IPS DF 6.9 (cell line): ENCODE measurements at regions not wholly inside any gene's neighbourhood (a gene's known extent, or its start where the extent isn't known, plus 50 kb on each side); places are given as distances from the start of the nearest gene placed in this dataset.

Source experiments
- DNase-seq: peaks from one replicate; pipeline ENCODE4 v3.0.0-alpha.2; 2013; ENCODE audit warnings: low read depth, low spot score
- H3K27ac ChIP-seq: one replicate; pipeline ENCODE4 v1.5.1; 2013; ENCODE audit warnings: low read length, control low read depth
- H3K27me3 ChIP-seq: 2 replicates; pipeline ENCODE4 v1.6.1; 2013; ENCODE audit warnings: mild to moderate bottlenecking, low read length; ENCODE audit not compliant: control insufficient read depth, insufficient read depth
- H3K36me3 ChIP-seq: 2 replicates; pipeline ENCODE4 v1.6.1; 2013; ENCODE audit warnings: low read length; ENCODE audit not compliant: control insufficient read depth, insufficient read depth
- H3K4me1 ChIP-seq: 2 replicates; pipeline ENCODE4 v1.6.1; 2013; ENCODE audit warnings: low read length; ENCODE audit not compliant: control insufficient read depth, insufficient read depth
- H3K4me3 ChIP-seq: 2 replicates; pipeline ENCODE4 v1.5.1; 2013; ENCODE audit warnings: mild to moderate bottlenecking, low read length
- H3K9me3 ChIP-seq: 2 replicates; pipeline ENCODE4 v1.6.1; 2013; ENCODE audit warnings: low read length, inconsistent platforms; ENCODE audit not compliant: control insufficient read depth, insufficient read depth
- whole genome bisulfite sequencing: extraction: QIAGEN DNeasy Blood & Tissue Kit; methylation state at CpG from one replicate; pipeline ENCODE4 v1.1.7; 2013; ENCODE audit warnings: mixed read lengths, missing lambda C conversion rate; ENCODE audit not compliant: insufficient read length, insufficient coverage; 5-methylcytosine and 5-hydroxymethylcytosine counted together

DNA sequence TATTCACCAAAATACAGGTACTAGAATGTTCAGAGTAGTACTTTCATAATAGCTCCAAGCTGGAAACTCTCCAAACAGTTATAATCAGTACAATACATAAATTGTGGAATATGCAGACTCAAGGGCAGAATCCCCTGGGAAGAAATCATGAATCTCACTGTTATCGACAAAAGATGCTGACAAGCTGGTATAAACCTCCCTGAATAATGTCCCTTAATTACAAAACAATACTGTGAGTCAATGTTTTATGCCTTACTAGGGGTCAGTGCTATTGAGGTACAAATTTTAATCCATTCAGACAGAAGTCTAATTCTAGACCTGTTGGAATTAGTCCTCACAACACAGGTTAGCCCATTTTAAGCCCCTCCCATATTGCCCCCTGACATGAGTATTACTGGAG lies 532.3 kb downstream of the DTWD2 start:
- H3K4me1 ChIP-seq: no peaks in the 10 kb centered on the region
- H3K27ac ChIP-seq: no peak overlapping the region
- no peaks in the 10 kb centered on the region for H3K27me3 ChIP-seq
- H3K4me3 ChIP-seq: no peak overlapping the region
- H3K36me3 ChIP-seq: no peaks in the 10 kb centered on the region
- H3K9me3 ChIP-seq: no peaks in the 10 kb centered on the region
- no CpG with 5 or more reads among the region's 1 CpG for WGBS
- DNase-seq: no peak

DNA sequence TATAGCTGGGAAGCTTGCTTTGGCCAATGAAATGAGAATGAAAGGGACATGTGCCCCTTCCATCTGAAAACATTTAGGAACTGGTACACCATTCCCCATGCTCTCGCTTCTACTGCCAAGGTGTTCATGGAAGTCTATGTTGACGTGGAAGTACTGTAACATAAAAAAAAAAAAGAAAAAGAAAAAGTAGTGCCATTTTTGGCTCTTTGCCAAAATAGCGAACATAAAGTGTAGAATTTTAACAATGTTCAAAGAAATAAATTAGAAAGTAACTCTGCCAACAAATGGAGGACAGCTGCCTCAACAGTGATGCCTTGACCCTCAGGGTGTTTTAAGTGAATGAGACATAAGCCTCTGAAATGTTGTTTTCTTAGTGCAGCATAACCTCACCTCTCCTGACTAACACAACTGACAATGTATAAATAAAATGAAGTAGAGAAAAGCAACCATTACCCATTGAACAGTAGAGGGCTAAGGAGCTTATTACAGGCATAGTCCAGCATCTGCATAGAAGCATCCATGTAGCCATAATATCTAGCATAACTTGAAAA lies 536.6 kb downstream of the DTWD2 start:
- no peak for DNase-seq
- no CpG with 5 or more reads among the region's 3 CpGs for WGBS

DNA sequence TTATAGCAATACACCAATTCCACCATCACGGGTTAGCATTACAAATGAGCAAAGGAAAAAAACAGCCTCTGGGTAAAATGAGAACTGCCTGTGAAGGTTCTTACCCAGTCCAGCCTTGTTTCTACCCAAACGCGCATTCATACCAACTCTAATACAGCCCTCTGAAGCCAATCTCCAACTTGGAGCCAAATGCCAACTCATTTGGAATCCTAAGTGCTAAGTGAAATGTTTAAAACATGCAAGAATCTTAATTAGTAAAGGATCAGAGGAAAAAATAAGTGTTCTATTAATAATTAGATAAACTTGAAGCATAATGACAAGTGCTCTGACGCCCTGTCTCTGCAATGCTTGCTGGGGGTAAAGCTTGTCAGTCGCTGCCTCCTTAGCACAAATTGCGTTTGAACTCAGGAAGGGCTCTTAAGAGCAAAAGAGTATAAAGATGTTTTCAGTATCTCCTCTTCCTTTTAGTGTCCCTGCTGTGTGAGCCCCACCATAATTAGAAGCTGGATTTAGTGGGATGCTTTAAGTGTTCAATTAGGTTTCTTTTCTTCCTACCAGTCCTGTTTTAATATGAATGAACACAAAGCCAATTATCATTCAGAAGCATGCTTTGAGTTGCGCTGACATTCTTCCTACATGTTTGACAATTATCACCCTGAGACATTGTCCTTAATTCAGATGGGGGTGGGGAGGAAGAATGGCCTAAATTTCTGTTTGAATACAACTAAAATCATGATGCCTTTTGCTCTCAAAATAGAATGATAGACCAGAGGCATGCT lies 537.6 kb downstream of the DTWD2 start:
- Histone ChIP-seq H3K4me1 (no peaks in the 10 kb centered on the region), H3K9me3 (no peaks in the 10 kb centered on the region), H3K4me3 (no peak overlapping the region), H3K27ac (no peak overlapping the region), H3K27me3 (no peaks in the 10 kb centered on the region), H3K36me3 (no peaks in the 10 kb centered on the region)
- WGBS: no CpG with 5 or more reads among the region's 7 CpGs
- DNase-seq: no peak

More for the DNA sequence above, 536.6 kb downstream of the DTWD2 start:
- Histone ChIP-seq H3K36me3 (no peaks in the 10 kb centered on the region), H3K4me3 (no peak overlapping the region), H3K4me1 (no peaks in the 10 kb centered on the region), H3K27ac (no peak overlapping the region), H3K27me3 (no peaks in the 10 kb centered on the region), H3K9me3 (no peaks in the 10 kb centered on the region)

DNA sequence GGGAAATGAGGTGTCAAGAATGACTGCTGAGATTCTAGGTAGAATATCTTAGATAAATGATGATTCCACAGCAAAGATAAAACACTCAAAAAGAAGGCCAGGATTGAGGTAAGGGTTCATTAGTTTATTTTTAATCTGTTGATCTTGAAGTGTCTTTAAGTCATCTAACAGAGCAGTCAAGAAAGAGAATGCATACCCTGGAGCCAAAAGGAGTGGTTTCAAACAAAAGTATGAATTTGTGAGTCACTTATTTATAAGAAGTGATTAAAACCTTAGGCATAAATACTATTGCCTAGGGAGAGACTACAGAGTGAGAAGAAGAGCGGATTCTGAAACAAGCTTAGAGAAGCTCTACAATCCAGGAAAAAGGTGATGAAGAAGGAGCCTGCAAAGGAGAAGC lies 541.0 kb downstream of the DTWD2 start:
- Histone ChIP-seq H3K36me3 (no peaks in the 10 kb centered on the region), H3K4me3 (no peak overlapping the region), H3K27ac (no peak overlapping the region), H3K4me1 (no peaks in the 10 kb centered on the region), H3K9me3 (no peaks in the 10 kb centered on the region), H3K27me3 (no peaks in the 10 kb centered on the region)
- DNase-seq: no peak
- WGBS: no CpG with 5 or more reads among the region's 1 CpG

DNA sequence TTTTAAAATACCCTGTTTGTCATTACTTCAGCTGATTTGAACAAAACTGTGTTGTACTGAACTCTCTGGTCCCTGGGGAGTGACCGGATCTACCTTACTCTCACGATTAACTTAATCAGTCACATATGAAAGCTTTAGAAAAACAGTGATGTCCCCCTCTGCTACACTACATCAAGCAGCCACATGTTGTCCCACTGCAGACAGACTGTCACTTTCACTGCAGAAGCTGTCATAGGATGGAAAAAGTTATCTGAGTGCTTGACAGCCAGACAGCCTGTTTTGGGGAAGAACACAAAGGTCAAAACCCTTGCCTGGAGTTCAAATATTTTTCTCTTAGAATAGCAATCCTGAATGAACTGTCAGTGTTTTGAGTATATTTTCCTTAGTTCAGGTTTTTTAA lies 546.4 kb downstream of the DTWD2 start:
- no peaks in the 10 kb centered on the region for H3K27me3 ChIP-seq
- H3K36me3 ChIP-seq: no peaks in the 10 kb centered on the region
- no peaks in the 10 kb centered on the region for H3K4me1 ChIP-seq
- WGBS: no CpG with 5 or more reads among the region's 2 CpGs
- no peak overlapping the region for H3K4me3 ChIP-seq
- no peak for DNase-seq
- no peaks in the 10 kb centered on the region for H3K9me3 ChIP-seq
- no peak overlapping the region for H3K27ac ChIP-seq

DNA sequence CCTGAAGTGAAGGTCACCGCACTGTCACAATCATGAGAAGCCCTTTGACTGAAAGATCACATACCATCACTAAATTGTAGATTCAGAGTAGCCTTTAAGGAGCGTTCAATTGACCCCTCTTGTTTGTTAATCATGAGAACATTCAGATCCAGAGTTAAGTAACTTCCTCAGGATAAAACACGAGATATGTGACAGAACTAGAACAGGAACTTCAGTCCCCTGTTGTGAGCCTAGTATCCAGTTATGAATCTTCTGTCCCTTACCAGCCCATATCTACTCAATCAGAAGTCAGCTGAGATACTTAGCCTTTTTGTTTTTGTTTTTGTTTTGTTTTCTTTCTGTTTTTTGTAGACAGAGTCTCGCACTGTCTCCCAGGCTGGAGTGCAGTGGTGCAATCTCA lies 547.3 kb downstream of the DTWD2 start:
- Histone ChIP-seq H3K9me3 (no peaks in the 10 kb centered on the region), H3K27me3 (no peaks in the 10 kb centered on the region), H3K36me3 (no peaks in the 10 kb centered on the region), H3K27ac (no peak overlapping the region), H3K4me3 (no peak overlapping the region), H3K4me1 (no peaks in the 10 kb centered on the region)
- no CpG with 5 or more reads among the region's 4 CpGs for WGBS
- DNase-seq: no peak

DNA sequence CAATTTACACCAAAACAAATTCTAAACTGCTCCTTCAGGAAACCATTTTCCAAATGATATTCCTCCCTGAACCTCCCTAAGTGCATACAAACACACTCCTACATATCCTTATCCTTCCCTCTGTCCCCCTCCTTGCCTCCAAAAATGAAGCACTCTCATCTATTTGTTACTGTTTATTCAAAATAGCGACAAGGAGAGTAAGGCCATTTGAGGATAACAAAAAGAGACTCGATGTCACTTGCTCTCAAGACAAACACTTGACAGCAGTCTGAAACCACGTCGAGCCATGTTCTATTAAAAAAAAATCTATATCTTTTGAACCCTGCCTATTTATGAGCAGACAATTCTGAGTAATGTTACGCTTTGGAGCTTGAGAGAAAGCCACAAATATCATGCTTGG lies 547.9 kb downstream of the DTWD2 start:
- no CpG with 5 or more reads among the region's 5 CpGs for WGBS
- no peaks in the 10 kb centered on the region for H3K27me3 ChIP-seq
- no peak overlapping the region for H3K27ac ChIP-seq
- DNase-seq: no peak
- H3K4me1 ChIP-seq: no peaks in the 10 kb centered on the region
- no peaks in the 10 kb centered on the region for H3K9me3 ChIP-seq
- no peaks in the 10 kb centered on the region for H3K36me3 ChIP-seq
- H3K4me3 ChIP-seq: no peak overlapping the region

DNA sequence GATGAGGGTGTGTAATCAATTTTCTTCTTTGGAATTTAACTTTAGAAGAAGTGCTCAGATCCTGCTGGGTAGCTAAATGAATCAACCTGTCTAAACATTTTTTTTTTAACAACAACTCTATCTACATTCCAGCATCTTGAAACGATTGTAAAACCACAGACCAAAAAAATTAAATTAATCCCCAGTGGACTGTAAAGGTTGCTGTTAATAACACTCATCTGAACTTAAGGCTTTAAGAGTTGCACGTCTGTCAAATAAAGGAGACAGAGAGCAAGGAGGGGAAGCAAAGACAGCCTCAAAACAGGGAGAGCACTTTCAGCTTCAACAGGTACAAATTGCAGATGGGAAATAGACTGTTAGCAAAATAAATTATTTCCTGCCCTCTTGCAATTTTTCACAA lies 548.5 kb downstream of the DTWD2 start:
- Histone ChIP-seq H3K9me3 (no peaks in the 10 kb centered on the region), H3K27ac (no peak overlapping the region), H3K36me3 (no peaks in the 10 kb centered on the region), H3K4me3 (no peak overlapping the region), H3K4me1 (no peaks in the 10 kb centered on the region), H3K27me3 (no peaks in the 10 kb centered on the region)
- 100% methylated on average over 1 of the region's 2 CpGs for WGBS
- no peak for DNase-seq

DNA sequence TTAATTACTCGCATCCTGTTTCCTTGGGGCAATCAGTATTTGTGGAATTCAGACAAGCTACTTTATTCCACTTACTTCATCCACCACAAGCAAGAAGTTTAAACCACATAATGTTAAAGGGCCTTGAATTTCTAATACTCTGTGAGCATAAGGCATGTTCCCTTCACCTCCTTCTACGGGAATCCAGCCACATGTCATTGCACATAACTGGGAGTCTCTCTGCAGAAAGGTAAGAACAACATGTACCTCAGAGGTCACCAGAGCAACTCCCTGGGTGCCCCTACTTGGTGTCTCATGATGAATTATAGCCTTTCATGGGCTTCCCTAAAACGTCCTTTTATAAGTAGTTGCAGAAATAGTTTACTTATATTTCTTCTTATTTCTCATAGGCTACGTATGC lies 553.2 kb downstream of the DTWD2 start:
- Histone ChIP-seq H3K27me3 (no peaks in the 10 kb centered on the region), H3K4me1 (no peaks in the 10 kb centered on the region), H3K36me3 (no peaks in the 10 kb centered on the region), H3K9me3 (no peaks in the 10 kb centered on the region), H3K4me3 (no peak overlapping the region), H3K27ac (no peak overlapping the region)
- no peak for DNase-seq
- no CpG with 5 or more reads among the region's 4 CpGs for WGBS

DNA sequence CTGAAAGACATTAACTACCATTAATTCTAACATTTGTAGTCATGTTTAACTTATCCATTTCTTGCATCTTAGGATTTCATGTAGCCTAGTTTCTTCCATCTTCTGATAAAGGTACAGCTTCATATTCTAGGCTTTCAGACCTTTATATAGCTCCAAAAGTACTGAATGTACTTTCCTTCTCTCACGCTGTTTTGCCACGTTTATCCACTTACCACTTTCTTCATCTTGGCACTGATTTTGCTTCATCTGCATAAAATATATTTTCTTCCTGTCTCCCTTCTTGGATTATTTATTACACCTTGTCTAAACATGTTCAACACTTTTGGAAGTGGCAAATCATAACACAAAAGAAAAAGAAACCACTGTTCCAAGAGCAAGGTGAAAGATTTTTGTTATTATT lies 553.8 kb downstream of the DTWD2 start:
- no peaks in the 10 kb centered on the region for H3K4me1 ChIP-seq
- H3K9me3 ChIP-seq: no peaks in the 10 kb centered on the region
- no peaks in the 10 kb centered on the region for H3K36me3 ChIP-seq
- DNase-seq: no peak
- no CpG with 5 or more reads among the region's 2 CpGs for WGBS
- H3K4me3 ChIP-seq: no peak overlapping the region
- H3K27me3 ChIP-seq: no peaks in the 10 kb centered on the region
- H3K27ac ChIP-seq: no peak overlapping the region

DNA sequence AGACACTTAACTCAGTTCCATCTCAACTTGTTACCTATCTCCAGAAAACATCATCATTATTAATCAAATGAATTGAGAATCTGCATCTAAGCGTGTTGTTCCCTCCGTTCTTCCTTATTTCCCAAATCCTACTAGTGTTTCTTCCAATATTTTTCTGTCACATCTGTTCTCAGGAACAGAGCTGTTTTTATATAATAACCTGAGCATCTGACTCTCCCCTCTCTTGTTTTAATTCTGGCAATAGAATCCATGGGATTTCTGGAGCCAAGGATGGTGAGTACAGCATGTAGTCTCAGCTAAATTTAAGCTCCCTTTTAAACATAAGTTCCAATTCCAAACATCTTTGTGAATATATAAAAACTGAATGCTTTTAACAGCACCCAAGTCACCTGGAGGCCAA lies 558.3 kb downstream of the DTWD2 start:
- no CpG with 5 or more reads among the region's 2 CpGs for WGBS
- no peaks in the 10 kb centered on the region for H3K27me3 ChIP-seq
- no peaks in the 10 kb centered on the region for H3K9me3 ChIP-seq
- H3K27ac ChIP-seq: no peak overlapping the region
- no peaks in the 10 kb centered on the region for H3K36me3 ChIP-seq
- H3K4me3 ChIP-seq: no peak overlapping the region
- H3K4me1 ChIP-seq: no peaks in the 10 kb centered on the region
- no peak for DNase-seq
